Caco-2 (cell line): ENCODE measurements at regions not wholly inside any gene's neighbourhood (a gene's known extent, or its start where the extent isn't known, plus 50 kb on each side); places are given as distances from the start of the nearest gene placed in this dataset.
A peak's percentile ranks its signal among the peaks of the same experiment; 100 is the strongest.

Experiments used
- BruUV-seq: library from RNA; stranded (reverse); fragments of 400-500 nt; replicated peaks from 2 replicates; lab custom pipeline; 2021; lab: Mats Ljungman, UMichigan
- CTCF ChIA-PET: fragments of 300-600 bp; sonication (Branson Sonifier 250); formaldehyde crosslinking; loops from one replicate; lab custom pipeline; 2022; ENCODE audit warnings: antibody characterized with exemption; lab: Charles Lee
- POLR2A ChIA-PET: fragments of 300-600 bp; sonication (Branson Sonifier 250); formaldehyde crosslinking; loops from one replicate; lab custom pipeline; 2022; ENCODE audit warnings: antibody characterized with exemption; lab: Charles Lee
- DNase-seq, 2 experiments: peaks; one replicate each; pipeline versions ENCODE4 v3.0.0 to v3.0.0-alpha.2; 2020 to 2022
- H3K27me3 ChIP-seq: replicated peaks from 2 replicates; pipeline ENCODE4 v1.6.0; 2011; ENCODE audit warnings: low read length; ENCODE audit not compliant: control insufficient read depth, insufficient read depth
- H3K36me3 ChIP-seq: 2 replicates; pipeline ENCODE4 v1.5.1; 2011; ENCODE audit warnings: low read length; ENCODE audit not compliant: control insufficient read depth, insufficient read depth
- H3K4me1 ChIP-seq: fragments of 250-450 bp; sonication (Bioruptor Pico); 2 replicates; pipeline ENCODE4 v1.5.1; 2020; ENCODE audit warnings: mild to moderate bottlenecking
- H3K4me3 ChIP-seq: 2 replicates; pipeline ENCODE4 v1.5.1; 2011; ENCODE audit warnings: low read depth, mild to moderate bottlenecking, control low read depth, low read length
- H3K9me3 ChIP-seq: fragments of 250-450 bp; sonication (Bioruptor Pico); 2 replicates; pipeline ENCODE4 v1.5.1; 2020; ENCODE audit warnings: mild to moderate bottlenecking, moderate library complexity
- H3K27ac Mint-ChIP-seq: one replicate; pipeline ENCODE4 v1.8.0; 2022; ENCODE audit warnings: mixed read lengths; ENCODE audit not compliant: unreplicated experiment
- H3K27me3 Mint-ChIP-seq: one replicate; pipeline ENCODE4 v1.8.0; 2022; ENCODE audit warnings: mixed read lengths; ENCODE audit not compliant: insufficient read depth, unreplicated experiment
- H3K36me3 Mint-ChIP-seq: one replicate; pipeline ENCODE4 v1.8.0; 2022; ENCODE audit warnings: mild to moderate bottlenecking, mixed read lengths; ENCODE audit not compliant: insufficient read depth, unreplicated experiment
- H3K4me1 Mint-ChIP-seq: one replicate; pipeline ENCODE4 v1.8.0; 2022; ENCODE audit warnings: low read depth, mixed read lengths; ENCODE audit not compliant: unreplicated experiment
- H3K4me3 Mint-ChIP-seq: one replicate; pipeline ENCODE4 v1.8.0; 2022; ENCODE audit warnings: mild to moderate bottlenecking, moderate library complexity, mixed read lengths; ENCODE audit not compliant: unreplicated experiment
- H3K9me3 Mint-ChIP-seq: one replicate; pipeline ENCODE4 v1.8.0; 2022; ENCODE audit warnings: mixed read lengths; ENCODE audit not compliant: unreplicated experiment
- CTCF ChIP-seq, 2 experiments: fragments of 200-600 bp in 1 of 2; IDR thresholded peaks; 1 replicate in 1 of 2; 2 replicates in 1 of 2; pipeline versions ENCODE4 v1.5.1 to v1.8.0; 2011 to 2022; ENCODE audit warnings: antibody characterized with exemption in 1 of 2, control low read depth in 1 of 2, inconsistent platforms in 1 of 2, low read depth in 1 of 2, low read length in 1 of 2, mild to moderate bottlenecking in 1 of 2, moderate library complexity in 1 of 2; ENCODE audit not compliant: insufficient read depth in 1 of 2, severe bottlenecking in 1 of 2, unreplicated experiment in 1 of 2
- intact Hi-C: fragments of 100-400 bp; cut with micrococcal nuclease; formaldehyde crosslinking; loops from one replicate; pipeline ENCODE4 v1.10.0; 2022; ENCODE audit not compliant: unreplicated experiment

GRCh38 chr9:95574866-95575553, 58.2 kb upstream of the PTCH1 start:
- no peaks in the 10 kb centered on the region for H3K27me3 ChIP-seq
- H3K4me1 Mint-ChIP-seq: peaks cover 6% of the 10 kb centered on the region
- TF ChIP-seq CTCF (IDR thresholded peaks at IDR 0.05; ENCODE audit: insufficient read depth in 1 of 2, low read depth in 1 of 2, low read length in 1 of 2, severe bottlenecking in 1 of 2, unreplicated experiment in 1 of 2): no peak
- H3K27me3 Mint-ChIP-seq: no peaks in the 10 kb centered on the region
- no peak overlapping the region for H3K4me3 ChIP-seq
- H3K36me3 ChIP-seq: no peaks in the 10 kb centered on the region
- BruUV-seq: no TSS peak
- intact Hi-C loops: no loop called here
- peak overlapping the region; percentile 88 for H3K27ac Mint-ChIP-seq
- H3K4me3 Mint-ChIP-seq: peak overlapping the region; percentile 48
- no peaks in the 10 kb centered on the region for H3K36me3 Mint-ChIP-seq
- no peaks in the 10 kb centered on the region for H3K4me1 ChIP-seq
- no peak for DNase-seq
- H3K9me3 Mint-ChIP-seq: no peaks in the 10 kb centered on the region
- no peaks in the 10 kb centered on the region for H3K9me3 ChIP-seq
- ChIA-PET CTCF (no interaction called here), POLR2A (no interaction called here)

GRCh38 chr9:95574176-95574575, 57.4 kb upstream of the PTCH1 start:
- no peak for TF ChIP-seq CTCF (IDR thresholded peaks at IDR 0.05; ENCODE audit: insufficient read depth in 1 of 2, low read depth in 1 of 2, low read length in 1 of 2, severe bottlenecking in 1 of 2, unreplicated experiment in 1 of 2)
- no peak overlapping the region for H3K27ac Mint-ChIP-seq
- H3K4me1 Mint-ChIP-seq: peaks cover 6% of the 10 kb centered on the region
- Histone ChIP-seq H3K9me3 (no peaks in the 10 kb centered on the region), H3K4me3 (no peak overlapping the region), H3K27me3 (no peaks in the 10 kb centered on the region), H3K36me3 (no peaks in the 10 kb centered on the region), H3K4me1 (no peaks in the 10 kb centered on the region)
- DNase-seq: no peak
- ChIA-PET POLR2A (no interaction called here), CTCF (no interaction called here)
- H3K36me3 Mint-ChIP-seq: no peaks in the 10 kb centered on the region
- no TSS peak for BruUV-seq
- intact Hi-C loops: no loop called here
- no peaks in the 10 kb centered on the region for H3K9me3 Mint-ChIP-seq
- H3K4me3 Mint-ChIP-seq: no peak overlapping the region
- no peaks in the 10 kb centered on the region for H3K27me3 Mint-ChIP-seq

- intact Hi-C loops: no loop called here
- BruUV-seq: no TSS peak
- Histone ChIP-seq H3K36me3 (no peaks in the 10 kb centered on the region), H3K27me3 (no peaks in the 10 kb centered on the region), H3K4me1 (no peaks in the 10 kb centered on the region), H3K4me3 (no peak overlapping the region), H3K9me3 (0 out of 2 replicates have a peak, but pooled peaks cover 3% of the 10 kb centered on the region)
- Mint-ChIP-seq H3K9me3 (no peaks in the 10 kb centered on the region), H3K27me3 (no peaks in the 10 kb centered on the region), H3K4me1 (peaks cover 6% of the 10 kb centered on the region), H3K4me3 (no peak overlapping the region), H3K27ac (no peak overlapping the region), H3K36me3 (no peaks in the 10 kb centered on the region)
- DNase-seq: no peak
- CTCF ChIA-PET: no interaction called here
- POLR2A ChIA-PET: no interaction called here
- TF ChIP-seq CTCF (IDR thresholded peaks at IDR 0.05; ENCODE audit: insufficient read depth in 1 of 2, low read depth in 1 of 2, low read length in 1 of 2, severe bottlenecking in 1 of 2, unreplicated experiment in 1 of 2): no peak
These were observed 56.7 kb upstream of the PTCH1 start for GRCh38 chr9:95573463-95573862.
